Endothelial cell of umbilical vein (primary cell): ENCODE measurements at regions not wholly inside any gene's neighbourhood (a gene's known extent, or its start where the extent isn't known, plus 50 kb on each side); places are given as distances from the start of the nearest gene placed in this dataset.

Experiments used
- BruUV-seq: library from RNA; stranded (reverse); fragments of 400-500 nt; replicated peaks from 2 replicates; lab custom pipeline; 2021; lab: Mats Ljungman, UMichigan
- CTCF ChIA-PET: fragments of 300-600, 350-600 bp; sonication (Branson Sonifier 250); formaldehyde crosslinking; loops from one replicate; lab custom pipeline; 2021; ENCODE audit warnings: antibody characterized with exemption, inconsistent platforms; lab: Charles Lee
- POLR2A ChIA-PET: fragments of 300-600, 350-600 bp; sonication (Branson Sonifier 250); formaldehyde crosslinking; loops from one replicate; lab custom pipeline; 2021; ENCODE audit warnings: antibody characterized with exemption, inconsistent platforms; lab: Charles Lee
- DNase-seq: peaks from one replicate; pipeline ENCODE4 v3.0.0-alpha.2; 2011; ENCODE audit warnings: low read depth, low spot score
- FAIRE-seq: peaks from 2 replicates; lab custom pipeline; 2011; peaks lifted over from hg19 to GRCh38; lab: Jason Lieb, UNC
- H2AFZ ChIP-seq: 2 replicates; pipeline ENCODE4 v1.6.0; 2012; ENCODE audit warnings: low read depth, low read length, control low read depth, inconsistent platforms
- H3K27ac ChIP-seq: 2 replicates; pipeline ENCODE4 v1.5.1; 2011; ENCODE audit warnings: low read depth, mild to moderate bottlenecking, control low read depth, low read length, moderate library complexity; ENCODE audit not compliant: insufficient read depth
- H3K27me3 ChIP-seq, 2 experiments: 2 replicates each; pipeline versions ENCODE4 v1.6.0 to v1.6.1; 2011; ENCODE audit warnings: low read length in 2 of 2, mixed read lengths in 1 of 2; ENCODE audit not compliant: control insufficient read depth in 2 of 2, insufficient read depth in 2 of 2
- H3K36me3 ChIP-seq, 2 experiments: 2 replicates in 1 of 2; 3 replicates in 1 of 2; pipeline ENCODE4 v1.5.1; 2011; ENCODE audit warnings: low read length in 2 of 2, mild to moderate bottlenecking in 1 of 2, moderate library complexity in 1 of 2; ENCODE audit not compliant: control insufficient read depth in 2 of 2, insufficient read depth in 2 of 2; ENCODE audit errors: extremely low read depth in 1 of 2
- H3K4me1 ChIP-seq: 3 replicates; pipeline ENCODE4 v1.5.1; 2011; ENCODE audit warnings: mild to moderate bottlenecking, low read length; ENCODE audit not compliant: control insufficient read depth, insufficient read depth; ENCODE audit errors: extremely low read depth
- H3K4me2 ChIP-seq: 2 replicates; pipeline ENCODE4 v1.6.1; 2011; ENCODE audit warnings: low read length, control low read depth, mixed read lengths; ENCODE audit not compliant: insufficient read depth
- H3K4me3 ChIP-seq, 3 experiments: fragments of 200-600 bp in 1 of 3; sonication (generic), shearing (Covaris generic) in 1 of 3; replicated peaks in 1 of 3; 2 replicates each; pipeline ENCODE4 v1.5.1; 2011 to 2016; ENCODE audit warnings: control low read depth in 3 of 3, low read length in 3 of 3, mild to moderate bottlenecking in 2 of 3, inconsistent platforms in 1 of 3, low read depth in 1 of 3, moderate library complexity in 1 of 3; ENCODE audit not compliant: insufficient read depth in 1 of 3
- H3K79me2 ChIP-seq: 2 replicates; pipeline ENCODE4 v1.6.0; 2012; ENCODE audit warnings: low read length, inconsistent platforms; ENCODE audit not compliant: control insufficient read depth, insufficient read depth
- H3K9ac ChIP-seq: replicated peaks from 2 replicates; pipeline ENCODE3; 2011; ENCODE audit warnings: low read length, control low read depth; ENCODE audit not compliant: insufficient read depth; ENCODE audit errors: extremely low read depth
- H3K9me1 ChIP-seq: replicated peaks from 3 replicates; pipeline ENCODE4 v1.6.0; 2011; ENCODE audit warnings: mild to moderate bottlenecking, low read length; ENCODE audit not compliant: control insufficient read depth, insufficient read depth; ENCODE audit errors: extremely low read depth
- H3K9me3 ChIP-seq: replicated peaks from 2 replicates; pipeline ENCODE4 v1.5.1; 2012; ENCODE audit warnings: low read length, inconsistent platforms; ENCODE audit not compliant: control insufficient read depth, insufficient read depth
- H4K20me1 ChIP-seq: replicated peaks from 2 replicates; pipeline ENCODE3; 2011; ENCODE audit warnings: mild to moderate bottlenecking, low read length; ENCODE audit not compliant: control insufficient read depth, insufficient read depth; ENCODE audit errors: extremely low read depth
- EZH2 ChIP-seq: IDR thresholded peaks from 2 replicates; pipeline ENCODE4 v1.6.1; 2012; ENCODE audit warnings: borderline replicate concordance, low read depth, mild to moderate bottlenecking, moderate library complexity, low read length, inconsistent platforms; ENCODE audit not compliant: severe bottlenecking
- FOS ChIP-seq: IDR thresholded peaks from 2 replicates; pipeline ENCODE4 v1.6.1; 2011; ENCODE audit warnings: mild to moderate bottlenecking, low read length, moderate library complexity, borderline replicate concordance; ENCODE audit not compliant: insufficient read depth
- GATA2 ChIP-seq: IDR thresholded peaks from 2 replicates; pipeline ENCODE4 v1.7.0; 2011; ENCODE audit warnings: low read depth, mild to moderate bottlenecking, moderate library complexity, mixed read lengths, low read length; ENCODE audit not compliant: insufficient read length, insufficient read depth
- JUN ChIP-seq: IDR thresholded peaks from 2 replicates; pipeline ENCODE4 v1.6.1; 2011; ENCODE audit warnings: borderline replicate concordance, low read depth; ENCODE audit not compliant: insufficient read length, insufficient read depth
- MYC ChIP-seq: IDR thresholded peaks from one replicate; pipeline ENCODE4 v1.6.1; 2011; ENCODE audit warnings: mild to moderate bottlenecking, low read depth, low read length
- POLR2A ChIP-seq: IDR thresholded peaks from 2 replicates; pipeline ENCODE4 v1.6.1; 2012; ENCODE audit warnings: low read depth, mild to moderate bottlenecking, control low read depth, low read length
- dilution Hi-C: fragments of 300-500 bp; cut with MboI; formaldehyde crosslinking; loops from one replicate; pipeline ENCODE4 v1.15.0; 2019; ENCODE audit warnings: low sequenced_read_pairs; ENCODE audit not compliant: extremely low pct_ligation_motif_present
- intact Hi-C: fragments of 100-400 bp; cut with micrococcal nuclease; formaldehyde crosslinking; loops from one replicate; pipeline ENCODE4 v1.10.0; 2022
- TF ChIP-seq, protein P1 (sequence below), 2 donors: IDR thresholded peaks; 1 replicate in 1 of 2; 2 replicates in 1 of 2; pipeline ENCODE4 v1.5.1; 2011; ENCODE audit warnings: low read length in 2 of 2, mild to moderate bottlenecking in 2 of 2, moderate library complexity in 2 of 2, control low read depth in 1 of 2, inconsistent platforms in 1 of 2, low read depth in 1 of 2; ENCODE audit not compliant: insufficient read depth in 1 of 2; ENCODE audit errors: extremely low read depth in 1 of 2

DNA sequence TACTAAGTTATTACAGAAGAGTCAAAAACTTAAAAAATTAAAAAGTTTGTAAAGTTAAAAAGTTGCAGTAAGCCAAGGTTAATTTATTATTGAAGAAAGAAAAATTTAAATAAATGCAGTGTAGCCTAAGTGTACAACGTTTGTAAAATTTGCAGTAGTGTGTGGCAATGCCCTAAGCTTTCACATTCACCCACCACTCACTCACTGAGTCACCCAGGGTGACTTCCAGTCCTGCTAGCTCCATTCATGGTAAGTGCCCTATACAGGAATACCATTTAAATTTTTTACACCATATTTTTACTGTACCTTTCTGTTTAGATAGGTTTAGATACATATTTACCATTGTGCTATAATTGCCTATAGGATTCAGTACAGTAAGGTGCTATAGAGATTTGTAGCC lies 88.6 kb downstream of the CTH start:
- dilution Hi-C loops = no loop called here
- H3K9me3 ChIP-seq = no peaks in the 10 kb centered on the region
- ChIA-PET POLR2A (no interaction called here), CTCF (no interaction called here)
- intact Hi-C loops = no loop called here
- no peaks in the 10 kb centered on the region for H3K27me3 ChIP-seq
- no TSS peak for BruUV-seq
- no peaks in the 10 kb centered on the region for H3K79me2 ChIP-seq
- H3K9ac ChIP-seq = no peak overlapping the region
- DNase-seq (no peak), FAIRE-seq (no peak)
- no peaks in the 10 kb centered on the region for H3K9me1 ChIP-seq
- no peak overlapping the region for H3K4me3 ChIP-seq
- TF ChIP-seq, protein P1, sequence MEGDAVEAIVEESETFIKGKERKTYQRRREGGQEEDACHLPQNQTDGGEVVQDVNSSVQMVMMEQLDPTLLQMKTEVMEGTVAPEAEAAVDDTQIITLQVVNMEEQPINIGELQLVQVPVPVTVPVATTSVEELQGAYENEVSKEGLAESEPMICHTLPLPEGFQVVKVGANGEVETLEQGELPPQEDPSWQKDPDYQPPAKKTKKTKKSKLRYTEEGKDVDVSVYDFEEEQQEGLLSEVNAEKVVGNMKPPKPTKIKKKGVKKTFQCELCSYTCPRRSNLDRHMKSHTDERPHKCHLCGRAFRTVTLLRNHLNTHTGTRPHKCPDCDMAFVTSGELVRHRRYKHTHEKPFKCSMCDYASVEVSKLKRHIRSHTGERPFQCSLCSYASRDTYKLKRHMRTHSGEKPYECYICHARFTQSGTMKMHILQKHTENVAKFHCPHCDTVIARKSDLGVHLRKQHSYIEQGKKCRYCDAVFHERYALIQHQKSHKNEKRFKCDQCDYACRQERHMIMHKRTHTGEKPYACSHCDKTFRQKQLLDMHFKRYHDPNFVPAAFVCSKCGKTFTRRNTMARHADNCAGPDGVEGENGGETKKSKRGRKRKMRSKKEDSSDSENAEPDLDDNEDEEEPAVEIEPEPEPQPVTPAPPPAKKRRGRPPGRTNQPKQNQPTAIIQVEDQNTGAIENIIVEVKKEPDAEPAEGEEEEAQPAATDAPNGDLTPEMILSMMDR (IDR thresholded peaks at IDR 0.05; ENCODE audit: extremely low read depth in 1 of 2, insufficient read depth in 1 of 2, low read depth in 1 of 2, low read length in 2 of 2) = no peak
- no peak overlapping the region for H2AFZ ChIP-seq
- H3K4me1 ChIP-seq = no peaks in the 10 kb centered on the region
- H3K4me2 ChIP-seq = no peak overlapping the region
- no peaks in the 10 kb centered on the region for H3K36me3 ChIP-seq
- H4K20me1 ChIP-seq = no peaks in the 10 kb centered on the region
- no peak overlapping the region for H3K27ac ChIP-seq

DNA sequence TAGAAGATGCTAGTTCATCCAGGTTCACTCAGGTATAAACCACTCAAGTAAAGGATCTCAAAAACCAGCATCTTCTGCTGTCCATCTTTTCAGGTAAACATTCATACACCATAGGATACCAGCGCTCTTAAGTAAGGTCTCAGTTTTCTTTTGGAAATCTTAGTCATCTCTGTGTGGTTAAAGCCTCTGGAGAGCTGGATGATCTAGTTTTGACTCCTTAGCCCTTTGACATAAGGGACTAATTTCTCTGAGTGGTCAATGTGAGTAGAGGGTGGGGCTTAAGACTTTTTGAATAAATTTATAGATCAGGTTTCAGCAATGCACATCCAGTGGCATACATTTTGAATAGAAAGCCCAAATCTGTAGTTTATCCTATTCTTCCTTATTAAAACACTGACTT lies 92.3 kb downstream of the CTH start:
- no peak for TF ChIP-seq JUN
- no peak for TF ChIP-seq POLR2A
- TF ChIP-seq FOS = no peak
- TF ChIP-seq GATA2 = no peak
- TF ChIP-seq, protein P1 (IDR thresholded peaks at IDR 0.05; ENCODE audit: extremely low read depth in 1 of 2, insufficient read depth in 1 of 2, low read depth in 1 of 2, low read length in 2 of 2) = no peak
- TF ChIP-seq MYC = no peak
- TF ChIP-seq EZH2 = no peak
- Histone ChIP-seq H3K9ac (no peak overlapping the region), H3K79me2 (no peaks in the 10 kb centered on the region), H2AFZ (no peak overlapping the region), H4K20me1 (no peaks in the 10 kb centered on the region), H3K9me1 (no peaks in the 10 kb centered on the region), H3K9me3 (no peaks in the 10 kb centered on the region), H3K4me1 (no peaks in the 10 kb centered on the region), H3K27me3 (no peaks in the 10 kb centered on the region), H3K4me3 (no peak overlapping the region), H3K27ac (no peak overlapping the region), H3K4me2 (no peak overlapping the region), H3K36me3 (no peaks in the 10 kb centered on the region)
- CTCF ChIA-PET = no interaction called here
- DNase-seq (no peak), FAIRE-seq (no peak)
- dilution Hi-C loops (no loop called here), intact Hi-C loops (no loop called here)
- POLR2A ChIA-PET = no interaction called here
- no TSS peak for BruUV-seq
